CD4-positive, alpha-beta T cell (primary cell): ENCODE measurements at regions not wholly inside any gene's neighbourhood (a gene's known extent, or its start where the extent isn't known, plus 50 kb on each side); places are given as distances from the start of the nearest gene placed in this dataset.

Experiments used
- ATAC-seq: fragments of 200-7000 bp; cut with Tn5 transposase; one replicate; pipeline ENCODE4 v1.10.0; 2022; ENCODE audit warnings: mild to moderate bottlenecking; ENCODE audit not compliant: poor library complexity
- CTCF ChIA-PET: fragments of 350-600 bp; sonication (Branson Sonifier 250); formaldehyde crosslinking; loops from one replicate; lab custom pipeline; 2021; ENCODE audit warnings: antibody characterized with exemption, inconsistent platforms; lab: Charles Lee
- POLR2A ChIA-PET: fragments of 350-600 bp; sonication (Branson Sonifier 250); formaldehyde crosslinking; loops from one replicate; lab custom pipeline; 2021; ENCODE audit warnings: antibody characterized with exemption, inconsistent platforms; lab: Charles Lee
- DNase-seq, 14 experiments: peaks; one replicate each; pipeline ENCODE4 v3.0.0-alpha.2; 2013 to 2020; ENCODE audit warnings: mixed read lengths in 2 of 14
- H3K27ac ChIP-seq, 2 donors: one replicate each; pipeline versions ENCODE4 v1.5.1 to v1.7.0; 2013; ENCODE audit warnings: low read length in 2 of 2, low read depth in 1 of 2, mild to moderate bottlenecking in 1 of 2
- H3K27me3 ChIP-seq, 2 experiments: 1 replicate in 1 of 2; 2 replicates in 1 of 2; pipeline versions ENCODE4 v1.6.1 to v1.7.0; 2013; ENCODE audit warnings: low read length in 2 of 2, control low read depth in 1 of 2, mild to moderate bottlenecking in 1 of 2, moderate library complexity in 1 of 2; ENCODE audit not compliant: insufficient read depth in 2 of 2, control insufficient read depth in 1 of 2
- H3K36me3 ChIP-seq: one replicate; pipeline ENCODE4 v1.6.1; 2013; ENCODE audit warnings: low read length, control low read depth; ENCODE audit not compliant: insufficient read depth
- H3K4me1 ChIP-seq: one replicate; pipeline ENCODE4 v1.6.1; 2013; ENCODE audit warnings: low read length, control low read depth; ENCODE audit not compliant: insufficient read depth
- H3K4me3 ChIP-seq: one replicate; pipeline ENCODE4 v1.5.1; 2013; ENCODE audit warnings: mild to moderate bottlenecking, low read length, moderate library complexity
- H3K9me3 ChIP-seq, 2 experiments: 1 replicate in 1 of 2; 2 replicates in 1 of 2; pipeline versions ENCODE4 v1.6.1 to v1.7.0; 2013; ENCODE audit warnings: low read length in 2 of 2, mild to moderate bottlenecking in 2 of 2, control low read depth in 1 of 2, moderate library complexity in 1 of 2; ENCODE audit not compliant: control insufficient read depth in 1 of 2, insufficient read depth in 1 of 2
- H3K27ac Mint-ChIP-seq: one replicate; pipeline ENCODE4 v1.8.0; 2020; ENCODE audit warnings: mixed read lengths
- H3K27me3 Mint-ChIP-seq: one replicate; pipeline ENCODE4 v1.8.0; 2021; ENCODE audit warnings: mixed read lengths
- H3K36me3 Mint-ChIP-seq: one replicate; pipeline ENCODE4 v1.8.0; 2021; ENCODE audit warnings: low read depth, mixed read lengths
- H3K4me1 Mint-ChIP-seq: one replicate; pipeline ENCODE4 v1.8.0; 2021; ENCODE audit warnings: low read depth, mixed read lengths
- H3K4me3 Mint-ChIP-seq: one replicate; pipeline ENCODE4 v1.8.0; 2020; ENCODE audit warnings: mild to moderate bottlenecking, mixed read lengths
- H3K9me3 Mint-ChIP-seq: one replicate; pipeline ENCODE4 v1.8.0; 2020; ENCODE audit warnings: mixed read lengths
- CTCF ChIP-seq: fragments of 200-600 bp; IDR thresholded peaks from one replicate; pipeline ENCODE4 v1.8.0; 2022; ENCODE audit warnings: antibody characterized with exemption, mild to moderate bottlenecking
- intact Hi-C, 2 experiments: fragments of 100-400 bp; cut with DNase I in 1 of 2; cut with micrococcal nuclease in 1 of 2; formaldehyde crosslinking; loops; one replicate each; pipeline versions ENCODE4 v1.15.1 to v1.9.0; 2023 to 2025; cut with DNase I, micrococcal nuclease

- intact Hi-C loops, result no loop called here
- CTCF ChIA-PET, result no interaction called here
- POLR2A ChIA-PET, result no interaction called here
Measured at GRCh38 chr1:78292361-78292760, 198.4 kb upstream of the PTGFR start.

GRCh38 chr1:78297836-78298235 is 192.9 kb upstream of the PTGFR start:
- Histone ChIP-seq H3K27ac (no peak overlapping the region), H3K4me3 (no peak overlapping the region), H3K27me3 (no peaks in the 10 kb centered on the region), H3K4me1 (no peaks in the 10 kb centered on the region), H3K36me3 (no peaks in the 10 kb centered on the region), H3K9me3 (no peaks in the 10 kb centered on the region)
- Mint-ChIP-seq H3K4me1 (no peaks in the 10 kb centered on the region), H3K4me3 (no peak overlapping the region), H3K36me3 (no peaks in the 10 kb centered on the region), H3K27ac (no peak overlapping the region), H3K9me3 (peaks cover 4% of the 10 kb centered on the region), H3K27me3 (no peaks in the 10 kb centered on the region)
- no peak for TF ChIP-seq CTCF
- intact Hi-C loops, result no loop called here
- ChIA-PET POLR2A (no interaction called here), CTCF (no interaction called here)
- DNase-seq (no peak), ATAC-seq (no peak)

More at GRCh38 chr1:78292361-78292760, 198.4 kb upstream of the PTGFR start:
- no peak for ATAC-seq
- H3K4me3 Mint-ChIP-seq, result no peak overlapping the region
- H3K9me3 Mint-ChIP-seq, result no peaks in the 10 kb centered on the region
- no peaks in the 10 kb centered on the region for H3K9me3 ChIP-seq
- peaks cover 3% of the 10 kb centered on the region for H3K27me3 Mint-ChIP-seq
- no peaks in the 10 kb centered on the region for H3K4me1 ChIP-seq
- H3K36me3 Mint-ChIP-seq, result no peaks in the 10 kb centered on the region
- no peaks in the 10 kb centered on the region for H3K4me1 Mint-ChIP-seq
- TF ChIP-seq CTCF, result no peak
- DNase-seq, result no peak
- H3K4me3 ChIP-seq, result no peak overlapping the region
- no peak overlapping the region for H3K27ac Mint-ChIP-seq
- no peaks in the 10 kb centered on the region for H3K27me3 ChIP-seq
- no peaks in the 10 kb centered on the region for H3K36me3 ChIP-seq
- no peak overlapping the region for H3K27ac ChIP-seq

- ChIA-PET POLR2A (no interaction called here), CTCF (no interaction called here)
- peaks cover 7% of the 10 kb centered on the region for H3K9me3 Mint-ChIP-seq
- intact Hi-C loops, result no loop called here
- H3K4me1 ChIP-seq, result no peaks in the 10 kb centered on the region
- H3K4me3 ChIP-seq, result no peak overlapping the region
- H3K27me3 ChIP-seq, result no peaks in the 10 kb centered on the region
- no peaks in the 10 kb centered on the region for H3K27me3 Mint-ChIP-seq
- H3K27ac ChIP-seq, result no peak overlapping the region
- no peaks in the 10 kb centered on the region for H3K36me3 Mint-ChIP-seq
- no peak for TF ChIP-seq CTCF
- no peaks in the 10 kb centered on the region for H3K4me1 Mint-ChIP-seq
- H3K36me3 ChIP-seq, result no peaks in the 10 kb centered on the region
- no peak overlapping the region for H3K27ac Mint-ChIP-seq
- no peak for ATAC-seq
- H3K9me3 ChIP-seq, result no peaks in the 10 kb centered on the region
- no peak for DNase-seq
- H3K4me3 Mint-ChIP-seq, result no peak overlapping the region
Measured at GRCh38 chr1:78298349-78298748, 192.4 kb upstream of the PTGFR start.
